Panc1 (cell line): ENCODE measurements at regions not wholly inside any gene's neighbourhood (a gene's known extent, or its start where the extent isn't known, plus 50 kb on each side); places are given as distances from the start of the nearest gene placed in this dataset.
"Not testable (repeated sequence)": the region's sequence is repeated elsewhere in the genome, so short reads cannot be mapped to it uniquely, and the experiment has no call there.

ENCODE experiments used
- ATAC-seq: fragments of 200-7000 bp; cut with Tn5 transposase; 2 replicates; pipeline ENCODE4 v1.9.1; 2020; ENCODE audit warnings: mild to moderate bottlenecking, moderate library complexity
- BruUV-seq: library from RNA; stranded (reverse); fragments of 400-500 nt; replicated peaks from 2 replicates; lab custom pipeline; 2021; lab: Mats Ljungman, UMichigan
- CTCF ChIA-PET: fragments of 300-600 bp; sonication (Branson Sonifier 250); formaldehyde crosslinking; loops from one replicate; lab custom pipeline; 2022; ENCODE audit warnings: antibody characterized with exemption; lab: Charles Lee
- POLR2A ChIA-PET: fragments of 300-600 bp; sonication (Branson Sonifier 250); formaldehyde crosslinking; loops from one replicate; lab custom pipeline; 2022; ENCODE audit warnings: antibody characterized with exemption; lab: Charles Lee
- DNase-seq: peaks from one replicate; pipeline ENCODE4 v3.0.0-alpha.2; 2010; ENCODE audit warnings: low read depth, low spot score
- H3K27ac ChIP-seq: 2 replicates; pipeline ENCODE4 v1.5.1; 2011; ENCODE audit warnings: mild to moderate bottlenecking, low read length, inconsistent platforms
- H3K27me3 ChIP-seq: fragments of 200-500 bp; sonication (Bioruptor generic); 2 replicates; pipeline ENCODE4 v1.6.0; 2014; ENCODE audit warnings: low read length, inconsistent platforms; ENCODE audit not compliant: control insufficient read depth, insufficient read depth
- H3K36me3 ChIP-seq: fragments of 200-500 bp; sonication (Bioruptor generic); 2 replicates; pipeline ENCODE4 v1.5.1; 2014; ENCODE audit warnings: inconsistent platforms, mild to moderate bottlenecking, low read length, moderate library complexity; ENCODE audit not compliant: control insufficient read depth, insufficient read depth
- H3K4me1 ChIP-seq: 2 replicates; pipeline ENCODE4 v1.5.1; 2011; ENCODE audit warnings: inconsistent platforms, mild to moderate bottlenecking, low read length, moderate library complexity; ENCODE audit not compliant: control insufficient read depth, insufficient read depth
- H3K4me3 ChIP-seq, 2 experiments: 2 replicates each; pipeline ENCODE4 v1.5.1; 2011 to 2012; ENCODE audit warnings: low read depth in 2 of 2, low read length in 2 of 2, mild to moderate bottlenecking in 2 of 2, inconsistent platforms in 1 of 2, moderate library complexity in 1 of 2
- H3K9me3 ChIP-seq: fragments of 200-500 bp; sonication (Bioruptor generic); 2 replicates; pipeline ENCODE4 v1.5.1; 2014; ENCODE audit warnings: low read depth, mild to moderate bottlenecking, inconsistent platforms, low read length, moderate library complexity; ENCODE audit not compliant: control insufficient read depth, insufficient read depth
- POLR2AphosphoS5 ChIP-seq: IDR thresholded peaks from 2 replicates; pipeline ENCODE4 v1.6.1; 2012; ENCODE audit warnings: mild to moderate bottlenecking, low read depth, low read length, moderate library complexity
- SIN3A ChIP-seq: IDR thresholded peaks from 2 replicates; pipeline ENCODE4 v1.6.1; 2012; ENCODE audit warnings: low read depth, mild to moderate bottlenecking, low read length, moderate library complexity, borderline replicate concordance; ENCODE audit not compliant: insufficient read depth
- TCF7L2 ChIP-seq: IDR thresholded peaks from 2 replicates; pipeline ENCODE4 v1.6.1; 2011; ENCODE audit warnings: mild to moderate bottlenecking, low read depth, low read length, inconsistent platforms
- in situ Hi-C: cut with HindIII; loops from 2 replicates; pipeline ENCODE4 v1.10.0; 2016; ENCODE audit warnings: low sequenced_read_pairs, low pct_unique_long_range_greater_than_20kb
- intact Hi-C: fragments of 100-400 bp; cut with micrococcal nuclease; formaldehyde crosslinking; loops from one replicate; pipeline ENCODE4 v1.10.0; 2022; ENCODE audit not compliant: unreplicated experiment
- TF ChIP-seq, protein P1 (sequence below): fragments of 450-650 bp; IDR thresholded peaks from 2 replicates; pipeline ENCODE4 v1.5.1; 2017; ENCODE audit warnings: mild to moderate bottlenecking
- TF ChIP-seq, protein P2 (sequence below), 2 experiments: IDR thresholded peaks; 2 replicates each; pipeline ENCODE4 v1.6.1; 2011 to 2012; ENCODE audit warnings: low read depth in 2 of 2, control low read depth in 1 of 2, low read length in 1 of 2, mild to moderate bottlenecking in 1 of 2, moderate library complexity in 1 of 2; ENCODE audit not compliant: insufficient read depth in 1 of 2

DNA sequence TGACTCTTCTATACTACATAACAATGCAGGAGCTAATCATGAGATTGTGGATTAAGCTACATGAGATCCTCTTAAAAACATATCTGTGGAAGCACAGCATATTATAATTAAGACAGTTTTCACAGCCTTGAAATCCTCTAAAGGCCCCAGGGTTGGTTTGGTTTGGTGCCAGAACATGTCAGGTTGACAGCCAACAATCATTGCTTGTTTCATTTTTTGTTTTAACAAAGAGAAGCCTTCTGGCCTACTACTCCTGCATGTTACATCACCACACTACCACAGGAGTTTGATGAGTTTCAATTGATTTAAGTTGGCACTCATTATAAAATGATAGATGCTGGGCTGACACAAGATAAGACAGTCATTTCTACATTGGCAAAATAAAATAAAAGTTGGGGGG, 255.9 kb upstream of the ERBB4 start:
- POLR2A ChIA-PET: no interaction called here
- ATAC-seq: no peak
- intact Hi-C loops: no loop called here

DNA sequence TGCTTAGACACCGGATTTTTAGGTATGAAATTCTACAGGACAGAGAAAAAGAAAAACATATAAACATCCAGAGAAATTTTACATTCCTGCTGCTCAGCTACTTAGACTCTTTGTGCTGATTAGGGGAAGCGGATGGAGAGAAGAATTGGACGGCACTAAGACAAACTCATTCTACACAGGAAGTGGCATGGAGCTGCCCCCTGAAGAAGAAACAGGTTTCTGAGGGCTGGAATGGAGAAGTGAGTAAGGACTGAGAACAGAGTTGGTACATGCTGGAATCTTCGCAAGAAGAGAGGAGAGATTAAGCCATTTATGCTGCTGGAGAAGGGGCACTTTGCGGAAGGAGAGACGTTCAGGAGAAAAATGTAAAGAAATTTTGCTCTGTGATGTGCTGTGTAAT, 253.0 kb upstream of the ERBB4 start:
- intact Hi-C loops (no loop called here), in situ Hi-C loops (no loop called here)
- Histone ChIP-seq H3K4me1 (no peaks in the 10 kb centered on the region), H3K27me3 (no peaks in the 10 kb centered on the region), H3K36me3 (no peaks in the 10 kb centered on the region), H3K9me3 (no peaks in the 10 kb centered on the region), H3K4me3 (no peak overlapping the region), H3K27ac (no peak overlapping the region)
- BruUV-seq: no TSS peak
- DNase-seq: no peak
- no peak for TF ChIP-seq POLR2AphosphoS5
- no peak for TF ChIP-seq TCF7L2
- TF ChIP-seq SIN3A: no peak
- TF ChIP-seq, protein P1, sequence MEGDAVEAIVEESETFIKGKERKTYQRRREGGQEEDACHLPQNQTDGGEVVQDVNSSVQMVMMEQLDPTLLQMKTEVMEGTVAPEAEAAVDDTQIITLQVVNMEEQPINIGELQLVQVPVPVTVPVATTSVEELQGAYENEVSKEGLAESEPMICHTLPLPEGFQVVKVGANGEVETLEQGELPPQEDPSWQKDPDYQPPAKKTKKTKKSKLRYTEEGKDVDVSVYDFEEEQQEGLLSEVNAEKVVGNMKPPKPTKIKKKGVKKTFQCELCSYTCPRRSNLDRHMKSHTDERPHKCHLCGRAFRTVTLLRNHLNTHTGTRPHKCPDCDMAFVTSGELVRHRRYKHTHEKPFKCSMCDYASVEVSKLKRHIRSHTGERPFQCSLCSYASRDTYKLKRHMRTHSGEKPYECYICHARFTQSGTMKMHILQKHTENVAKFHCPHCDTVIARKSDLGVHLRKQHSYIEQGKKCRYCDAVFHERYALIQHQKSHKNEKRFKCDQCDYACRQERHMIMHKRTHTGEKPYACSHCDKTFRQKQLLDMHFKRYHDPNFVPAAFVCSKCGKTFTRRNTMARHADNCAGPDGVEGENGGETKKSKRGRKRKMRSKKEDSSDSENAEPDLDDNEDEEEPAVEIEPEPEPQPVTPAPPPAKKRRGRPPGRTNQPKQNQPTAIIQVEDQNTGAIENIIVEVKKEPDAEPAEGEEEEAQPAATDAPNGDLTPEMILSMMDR: no peak
- TF ChIP-seq, protein P2, sequence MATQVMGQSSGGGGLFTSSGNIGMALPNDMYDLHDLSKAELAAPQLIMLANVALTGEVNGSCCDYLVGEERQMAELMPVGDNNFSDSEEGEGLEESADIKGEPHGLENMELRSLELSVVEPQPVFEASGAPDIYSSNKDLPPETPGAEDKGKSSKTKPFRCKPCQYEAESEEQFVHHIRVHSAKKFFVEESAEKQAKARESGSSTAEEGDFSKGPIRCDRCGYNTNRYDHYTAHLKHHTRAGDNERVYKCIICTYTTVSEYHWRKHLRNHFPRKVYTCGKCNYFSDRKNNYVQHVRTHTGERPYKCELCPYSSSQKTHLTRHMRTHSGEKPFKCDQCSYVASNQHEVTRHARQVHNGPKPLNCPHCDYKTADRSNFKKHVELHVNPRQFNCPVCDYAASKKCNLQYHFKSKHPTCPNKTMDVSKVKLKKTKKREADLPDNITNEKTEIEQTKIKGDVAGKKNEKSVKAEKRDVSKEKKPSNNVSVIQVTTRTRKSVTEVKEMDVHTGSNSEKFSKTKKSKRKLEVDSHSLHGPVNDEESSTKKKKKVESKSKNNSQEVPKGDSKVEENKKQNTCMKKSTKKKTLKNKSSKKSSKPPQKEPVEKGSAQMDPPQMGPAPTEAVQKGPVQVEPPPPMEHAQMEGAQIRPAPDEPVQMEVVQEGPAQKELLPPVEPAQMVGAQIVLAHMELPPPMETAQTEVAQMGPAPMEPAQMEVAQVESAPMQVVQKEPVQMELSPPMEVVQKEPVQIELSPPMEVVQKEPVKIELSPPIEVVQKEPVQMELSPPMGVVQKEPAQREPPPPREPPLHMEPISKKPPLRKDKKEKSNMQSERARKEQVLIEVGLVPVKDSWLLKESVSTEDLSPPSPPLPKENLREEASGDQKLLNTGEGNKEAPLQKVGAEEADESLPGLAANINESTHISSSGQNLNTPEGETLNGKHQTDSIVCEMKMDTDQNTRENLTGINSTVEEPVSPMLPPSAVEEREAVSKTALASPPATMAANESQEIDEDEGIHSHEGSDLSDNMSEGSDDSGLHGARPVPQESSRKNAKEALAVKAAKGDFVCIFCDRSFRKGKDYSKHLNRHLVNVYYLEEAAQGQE (IDR thresholded peaks at IDR 0.05; ENCODE audit: insufficient read depth in 1 of 2, low read depth in 2 of 2, low read length in 1 of 2): no peak
- ChIA-PET CTCF (no interaction called here), POLR2A (no interaction called here)
- no peak for ATAC-seq

More for the DNA sequence above, 255.9 kb upstream of the ERBB4 start:
- TF ChIP-seq POLR2AphosphoS5 (no peak), SIN3A (no peak), TCF7L2 (no peak)
- TF ChIP-seq, protein P1: no peak
- TF ChIP-seq, protein P2 (IDR thresholded peaks at IDR 0.05; ENCODE audit: insufficient read depth in 1 of 2, low read depth in 2 of 2, low read length in 1 of 2): no peak
- no peak for DNase-seq
- Histone ChIP-seq H3K27me3 (no peaks in the 10 kb centered on the region), H3K4me3 (no peak overlapping the region), H3K4me1 (no peaks in the 10 kb centered on the region), H3K9me3 (no peaks in the 10 kb centered on the region), H3K27ac (no peak overlapping the region), H3K36me3 (no peaks in the 10 kb centered on the region)
- BruUV-seq: no TSS peak
- in situ Hi-C loops: no loop called here
- CTCF ChIA-PET: no interaction called here

DNA sequence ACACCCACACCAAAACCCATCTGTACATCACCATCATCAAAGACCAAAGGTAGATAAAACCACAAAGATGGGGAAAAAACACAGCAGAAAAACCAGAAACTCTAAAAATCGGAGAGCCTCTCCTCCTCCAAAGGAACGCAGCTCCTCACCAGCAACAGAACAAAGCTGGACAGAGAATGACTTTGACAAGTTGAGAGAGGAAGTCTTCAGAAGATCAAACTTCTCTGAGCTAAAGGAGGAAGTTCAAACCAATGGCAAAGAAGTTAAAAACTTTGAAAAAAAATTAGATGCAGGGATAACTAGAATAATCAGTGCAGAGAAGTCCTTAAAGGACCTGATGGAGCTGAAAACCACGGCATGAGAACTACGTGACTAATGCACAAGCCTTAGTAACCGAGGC, 247.5 kb upstream of the ERBB4 start:
- ATAC-seq, H3K9me3 ChIP-seq, H3K4me3 ChIP-seq, H3K36me3 ChIP-seq, intact Hi-C loops, H3K27me3 ChIP-seq, POLR2A ChIA-PET, H3K4me1 ChIP-seq, in situ Hi-C loops, CTCF ChIA-PET, BruUV-seq, H3K27ac ChIP-seq, DNase-seq: not testable (repeated sequence)
